Fibroblast of skin of right quadriceps (primary cell): ENCODE measurements at regions not wholly inside any gene's neighbourhood (a gene's known extent, or its start where the extent isn't known, plus 50 kb on each side); places are given as distances from the start of the nearest gene placed in this dataset.

Experiments used
- DNase-seq: peaks from one replicate; pipeline ENCODE4 v3.0.0-alpha.2; 2013

DNA sequence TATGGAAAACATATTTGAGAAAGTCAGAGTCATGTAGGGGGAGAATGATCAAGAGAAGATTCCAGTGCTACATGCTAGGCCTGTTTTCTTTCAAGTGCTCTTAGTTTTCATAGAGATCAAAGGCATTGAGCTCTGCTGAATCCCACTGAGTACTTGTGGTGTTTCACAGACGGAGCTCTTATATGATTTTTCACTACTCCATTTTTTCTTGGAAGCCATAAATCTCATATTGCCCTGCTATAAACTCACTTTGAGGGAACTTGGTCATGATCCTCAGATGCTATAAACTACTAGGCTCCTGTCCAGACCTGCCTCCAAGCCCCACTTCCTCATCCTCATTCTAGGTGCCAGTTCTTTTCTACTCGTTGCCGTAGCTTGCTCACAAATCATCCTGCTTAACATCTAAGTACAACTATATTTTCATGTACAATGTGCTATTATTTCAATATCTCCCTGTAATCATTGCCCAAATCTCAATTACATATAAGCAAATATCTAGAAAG is 180.8 kb upstream of the CCDC179 start:
- DNase-seq: no peak

DNA sequence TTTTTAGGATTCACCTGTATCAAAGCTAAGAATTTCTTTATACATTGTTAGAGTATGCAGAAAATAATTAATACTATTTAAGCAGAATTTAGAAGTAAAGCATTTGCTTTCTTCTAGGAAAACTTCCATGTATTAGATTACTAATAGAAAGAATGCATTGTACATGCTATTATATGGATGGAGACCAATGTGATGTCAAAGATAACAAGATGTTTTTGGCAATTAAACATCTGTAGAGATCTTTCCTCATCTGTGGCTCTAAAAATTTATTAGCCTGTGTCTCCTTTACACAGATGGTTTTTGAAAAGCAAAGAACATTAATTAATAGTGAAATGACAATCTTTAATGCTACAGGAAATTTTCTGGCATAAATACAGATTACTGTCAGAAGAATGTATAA is 198.4 kb upstream of the CCDC179 start:
- no peak for DNase-seq

- DNase-seq: no peak
Observed at GRCh38 chr11:23063276-23063675, 203.0 kb upstream of the CCDC179 start.

DNA sequence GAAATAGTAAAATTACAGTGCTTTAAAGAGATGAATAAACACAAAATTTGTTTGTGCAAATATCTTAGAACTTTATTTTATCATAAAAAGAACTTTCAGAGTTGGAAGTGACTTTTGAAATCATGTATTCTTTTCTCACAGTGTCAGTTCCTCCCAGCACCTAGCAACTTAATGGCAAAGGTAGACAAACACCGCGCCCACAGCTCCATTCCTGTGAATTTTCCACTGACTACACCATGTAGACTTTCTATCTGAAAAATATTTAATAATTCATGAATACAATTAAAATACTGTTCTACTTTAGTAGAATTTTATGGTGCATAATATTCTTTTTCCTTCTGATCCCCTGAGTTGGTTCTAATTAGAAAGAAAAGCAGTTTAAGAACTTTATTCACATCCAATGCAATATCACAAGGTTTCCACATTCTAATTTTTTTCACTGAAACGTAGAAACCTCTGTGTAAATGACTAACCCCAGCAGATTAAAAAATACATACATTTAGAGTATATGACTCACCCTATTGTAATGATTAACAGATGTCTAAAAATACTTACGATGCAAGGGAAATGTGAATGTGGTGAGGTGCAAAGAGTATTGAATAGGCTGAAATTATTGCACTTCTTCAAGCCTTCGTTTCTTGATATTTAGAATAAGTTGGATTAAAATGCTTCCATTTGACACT is 218.2 kb upstream of the CCDC179 start:
- peak; percentile 84 for DNase-seq

DNA sequence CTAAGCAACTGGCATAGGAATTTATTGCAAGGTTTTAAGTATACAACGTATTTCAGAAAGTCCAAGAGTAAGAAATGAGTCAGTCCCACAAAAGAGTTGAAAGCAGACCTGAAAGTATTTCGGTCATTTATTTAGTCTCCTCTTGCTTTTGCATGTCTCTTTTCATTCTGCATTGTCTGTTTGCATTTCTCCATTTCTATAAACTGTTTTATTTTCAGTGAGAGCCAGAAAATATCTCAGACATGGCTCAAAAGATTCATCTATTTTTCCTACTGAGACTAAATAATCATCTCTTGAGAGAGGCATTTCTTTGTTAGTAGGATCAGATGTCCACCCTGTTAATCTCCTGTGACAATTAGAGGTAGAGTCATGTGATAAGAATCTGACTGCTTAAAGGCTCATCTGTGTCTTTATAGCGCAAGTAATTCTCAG is 219.1 kb upstream of the CCDC179 start:
- peak; percentile 60 for DNase-seq

DNA sequence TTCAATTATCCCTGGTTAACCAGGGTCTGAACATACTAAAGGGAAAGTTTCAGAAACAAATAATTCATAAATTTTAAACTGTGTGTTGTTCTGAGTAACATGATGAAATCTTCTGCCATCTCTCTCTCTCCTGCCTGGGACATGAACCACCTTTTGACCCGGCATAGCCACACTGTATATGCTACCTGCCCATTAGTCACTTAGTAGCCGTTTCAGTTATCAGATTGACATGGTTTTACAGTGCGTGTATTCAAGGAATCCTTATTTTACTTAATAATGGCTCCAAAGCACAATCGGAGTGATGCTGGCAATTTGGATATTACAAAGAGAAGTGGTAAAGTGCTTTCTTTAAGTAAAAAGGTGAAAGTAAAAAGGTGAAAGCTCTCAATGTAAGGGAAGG is 227.1 kb upstream of the CCDC179 start:
- DNase-seq: no peak

DNA sequence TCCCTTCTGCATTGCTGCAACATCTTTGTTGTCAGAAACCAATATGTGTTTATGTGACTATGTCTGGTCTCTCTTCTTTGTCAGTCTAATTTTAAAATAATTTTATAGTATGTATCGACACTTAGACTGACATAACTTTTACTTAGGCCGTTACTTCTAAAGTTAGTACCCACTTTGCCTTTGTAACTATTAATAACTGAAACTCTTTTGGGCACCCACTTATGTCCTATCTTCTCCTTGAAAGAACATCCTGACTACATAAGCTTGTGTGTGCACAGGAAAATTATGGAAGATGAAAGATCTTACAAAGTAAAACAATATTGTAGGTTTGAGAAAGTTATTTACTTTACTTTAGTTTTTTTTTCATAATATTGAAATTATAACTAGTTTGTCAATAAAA is 230.4 kb upstream of the CCDC179 start:
- no peak for DNase-seq

DNA sequence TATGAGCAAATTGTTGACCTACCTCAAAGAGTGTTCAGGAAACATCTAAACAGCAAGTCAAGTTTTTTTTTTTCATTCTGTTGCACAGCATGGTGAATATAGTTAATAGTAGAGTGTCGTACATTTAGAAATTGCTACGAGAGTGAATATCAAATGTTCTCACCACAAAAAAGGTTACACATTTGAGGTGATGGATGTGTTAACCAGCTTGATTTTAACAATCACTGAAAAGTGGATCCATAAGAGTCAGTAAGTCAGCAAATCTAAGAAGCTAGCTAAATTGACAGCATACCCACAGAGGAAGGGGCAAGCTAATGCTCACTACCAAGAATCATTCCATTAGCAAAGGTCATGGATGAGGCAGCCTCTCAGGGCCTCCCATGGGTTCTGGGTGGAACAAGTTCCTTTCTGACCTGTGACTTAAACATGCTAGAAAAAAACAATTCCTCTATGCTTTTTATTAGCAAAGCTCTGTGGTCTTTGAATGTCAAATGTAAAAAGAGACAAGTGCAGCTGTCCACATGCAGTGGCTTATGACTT is 235.4 kb upstream of the CCDC179 start:
- no peak for DNase-seq

DNA sequence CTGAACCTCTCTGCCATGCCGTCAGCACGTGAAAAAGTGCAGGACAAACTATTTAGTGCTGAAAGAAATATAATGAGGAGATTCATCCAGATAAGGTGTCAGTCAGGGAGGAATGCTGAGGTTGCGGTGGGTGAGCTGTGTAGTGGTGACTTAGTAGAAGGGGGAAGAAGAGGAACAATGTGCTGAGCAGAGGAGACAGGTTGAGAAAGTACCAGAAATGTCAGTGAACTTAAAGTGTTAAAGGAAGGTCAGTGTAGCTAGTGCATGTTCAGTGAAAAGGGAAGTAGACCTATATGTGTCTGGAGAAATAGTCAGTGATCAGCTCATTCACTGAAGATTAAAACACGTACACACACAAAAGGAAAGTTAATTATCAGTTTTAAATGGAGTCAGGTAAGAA is 237.6 kb upstream of the CCDC179 start:
- DNase-seq: no peak

DNA sequence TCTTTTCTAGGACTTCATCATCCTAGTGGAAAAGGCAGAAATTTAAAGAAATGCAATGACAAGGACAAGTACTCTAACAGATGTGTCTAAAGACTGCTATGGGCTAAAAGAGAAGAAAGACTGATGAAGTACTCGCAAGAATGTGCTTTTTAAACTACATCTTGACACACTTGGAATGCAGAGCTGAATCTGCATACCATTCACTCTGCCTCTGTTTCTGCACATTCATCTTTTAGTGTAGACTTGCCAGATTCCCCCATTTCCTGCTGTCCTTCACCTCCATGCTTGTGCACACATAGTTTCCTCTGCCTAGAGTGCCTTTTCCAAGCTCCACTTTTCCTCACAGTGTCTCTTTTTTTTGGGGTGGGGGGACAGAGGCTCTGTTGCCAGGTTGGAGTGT is 239.0 kb upstream of the CCDC179 start:
- peak; percentile 39 for DNase-seq

DNA sequence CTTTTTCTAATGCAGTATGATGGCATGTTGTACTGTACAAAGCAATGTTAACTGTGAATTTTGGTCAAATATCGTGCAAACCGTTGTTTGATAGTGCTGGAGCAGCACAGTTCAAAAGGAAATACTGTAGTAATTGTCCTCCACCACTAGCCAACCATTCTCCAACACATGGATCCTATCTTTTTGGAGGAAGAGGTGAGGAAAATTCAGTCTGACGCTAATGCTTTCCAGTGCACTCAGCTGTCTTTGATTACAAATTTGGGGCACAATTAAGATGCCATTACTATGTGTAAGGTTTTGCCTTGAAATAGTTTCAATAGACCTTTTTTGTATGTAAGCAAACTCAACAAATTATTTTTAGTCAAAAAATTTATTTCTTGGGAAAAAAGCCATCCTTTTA is 240.5 kb upstream of the CCDC179 start:
- DNase-seq: peak; percentile 69

DNA sequence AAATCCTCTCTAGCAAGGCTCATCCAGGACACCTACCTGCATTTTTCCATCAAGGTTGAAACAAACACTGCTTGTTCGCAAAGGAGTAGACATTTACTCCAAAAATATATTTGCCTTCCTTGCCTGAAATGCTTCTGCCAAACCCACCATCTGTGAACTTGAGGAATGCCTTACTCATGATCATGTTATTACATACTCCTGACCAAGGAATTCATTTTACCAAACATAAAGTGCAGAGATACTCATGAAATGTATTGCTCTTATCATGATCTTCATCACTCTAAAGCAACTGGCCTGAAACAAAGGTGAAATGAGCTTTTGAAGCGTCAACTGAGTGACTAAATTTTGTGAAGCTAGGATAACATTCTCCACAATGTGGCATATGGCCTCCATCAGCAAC is 243.1 kb upstream of the CCDC179 start:
- peak; percentile 53 for DNase-seq

GRCh38 chr11:23111527-23111926 is 251.3 kb upstream of the CCDC179 start:
- DNase-seq: peak; percentile 13

- DNase-seq: no peak
Observed at GRCh38 chr11:23112390-23112789, 252.1 kb upstream of the CCDC179 start.

GRCh38 chr11:23112987-23113886 is 253.0 kb upstream of the CCDC179 start:
- DNase-seq: peak; percentile 50

DNA sequence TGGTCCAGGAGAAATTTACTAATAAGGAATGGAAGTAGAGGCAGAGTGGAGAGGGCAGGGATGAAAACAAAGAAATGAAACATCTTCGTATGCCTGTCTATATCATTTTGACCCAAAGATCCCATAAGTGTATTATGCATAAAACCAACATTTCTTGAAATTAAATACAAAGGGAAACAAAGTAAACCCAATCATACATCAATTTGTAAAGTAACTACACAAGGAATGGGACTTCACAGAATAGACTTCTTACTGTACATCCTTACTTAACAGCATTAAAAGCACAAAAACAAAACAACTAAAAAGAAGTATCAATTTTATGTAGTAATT is 253.6 kb upstream of the CCDC179 start:
- no peak for DNase-seq

DNA sequence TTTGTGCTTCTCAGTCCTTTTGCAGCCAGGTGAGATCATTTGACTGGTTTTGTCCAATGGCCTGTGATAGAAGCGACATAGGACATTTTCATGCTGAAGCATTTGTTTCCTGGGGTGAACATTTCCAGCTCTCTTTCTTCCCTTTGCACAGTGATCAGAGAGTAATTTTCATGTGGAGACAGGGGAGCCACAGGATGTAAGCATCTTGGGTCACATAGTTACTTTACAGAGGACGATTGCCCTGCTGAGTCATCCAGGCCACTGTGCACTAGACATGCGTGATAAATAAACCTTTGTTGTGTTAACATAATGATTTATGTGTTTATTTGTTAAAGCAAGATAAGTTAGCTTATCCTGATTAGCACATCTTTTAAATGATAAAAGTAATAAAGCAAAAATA is 263.5 kb upstream of the CCDC179 start:
- DNase-seq: peak; percentile 70

GRCh38 chr11:23124249-23124648 is 264.0 kb upstream of the CCDC179 start:
- DNase-seq: no peak

- DNase-seq: no peak
Observed at GRCh38 chr11:23124996-23125395, 264.7 kb upstream of the CCDC179 start.

DNA sequence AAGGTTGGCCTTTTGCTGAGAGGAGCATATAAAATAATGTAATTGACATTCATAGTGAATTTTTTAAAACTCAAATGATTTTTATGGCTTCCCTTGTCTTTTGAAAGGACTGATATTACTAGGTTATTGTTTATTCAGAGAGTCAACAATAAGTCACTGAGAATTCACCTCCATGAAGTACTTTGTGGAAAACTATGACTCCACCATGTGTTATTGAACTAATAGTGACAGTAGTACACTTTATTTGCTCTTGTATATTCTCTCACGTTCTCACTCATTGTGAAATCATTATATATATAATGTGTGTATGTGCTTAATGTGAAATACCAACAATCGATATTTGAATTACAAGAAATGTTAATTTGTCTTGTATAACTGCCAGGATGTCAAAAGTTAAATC is 267.4 kb upstream of the CCDC179 start:
- no peak for DNase-seq

- DNase-seq: no peak
Observed at GRCh38 chr11:23134627-23135026, 274.4 kb upstream of the CCDC179 start.

GRCh38 chr11:23138761-23139160 is 278.5 kb upstream of the CCDC179 start:
- DNase-seq: no peak

DNA sequence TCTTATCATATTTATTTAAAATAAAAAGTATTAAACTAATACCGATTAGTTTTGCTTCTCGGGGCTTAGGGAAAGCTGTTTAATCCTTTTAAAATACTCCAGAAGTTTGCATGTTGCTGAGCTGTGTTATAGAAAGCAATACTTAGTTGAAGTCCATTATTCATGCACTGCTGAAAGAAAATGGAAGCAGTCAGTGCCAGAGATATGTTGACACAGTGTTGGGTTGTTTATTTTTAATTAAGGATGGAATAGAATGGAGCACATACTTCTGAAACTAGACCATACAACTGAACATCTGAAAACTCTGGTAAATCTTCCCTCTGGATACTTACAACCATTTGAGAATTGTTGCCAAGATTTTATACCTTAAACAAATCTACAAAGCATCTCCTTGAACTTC is 282.7 kb upstream of the CCDC179 start:
- DNase-seq: peak; percentile 12

DNA sequence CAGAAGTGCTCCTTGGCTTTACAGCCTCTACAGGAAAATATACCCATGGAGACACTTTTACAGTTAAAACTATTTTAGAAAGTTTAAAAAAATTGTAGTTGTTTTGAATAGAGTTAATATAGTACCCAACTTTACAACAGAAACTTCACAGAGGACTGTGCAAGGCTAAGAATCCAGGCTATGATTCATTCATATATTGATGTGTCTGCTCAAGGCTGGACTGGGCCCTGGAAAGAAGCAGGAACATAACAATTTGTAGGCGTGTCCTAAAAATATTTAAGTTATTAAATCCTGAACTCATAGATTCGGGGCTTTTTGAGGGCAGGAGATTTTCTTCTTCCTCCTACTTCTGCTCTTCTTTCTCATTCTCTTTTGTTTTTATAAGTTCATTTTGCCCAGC is 291.5 kb upstream of the CCDC179 start:
- no peak for DNase-seq
